Limb (tissue), 2 donors: ENCODE measurements at regions not wholly inside any gene's neighbourhood (a gene's known extent, or its start where the extent isn't known, plus 50 kb on each side); places are given as distances from the start of the nearest gene placed in this dataset.

Source experiments
- DNase-seq, 2 donors: peaks; one replicate each; pipeline ENCODE4 v3.0.0-alpha.2; 2016; ENCODE audit errors: extremely low spot score in 2 of 2

DNA sequence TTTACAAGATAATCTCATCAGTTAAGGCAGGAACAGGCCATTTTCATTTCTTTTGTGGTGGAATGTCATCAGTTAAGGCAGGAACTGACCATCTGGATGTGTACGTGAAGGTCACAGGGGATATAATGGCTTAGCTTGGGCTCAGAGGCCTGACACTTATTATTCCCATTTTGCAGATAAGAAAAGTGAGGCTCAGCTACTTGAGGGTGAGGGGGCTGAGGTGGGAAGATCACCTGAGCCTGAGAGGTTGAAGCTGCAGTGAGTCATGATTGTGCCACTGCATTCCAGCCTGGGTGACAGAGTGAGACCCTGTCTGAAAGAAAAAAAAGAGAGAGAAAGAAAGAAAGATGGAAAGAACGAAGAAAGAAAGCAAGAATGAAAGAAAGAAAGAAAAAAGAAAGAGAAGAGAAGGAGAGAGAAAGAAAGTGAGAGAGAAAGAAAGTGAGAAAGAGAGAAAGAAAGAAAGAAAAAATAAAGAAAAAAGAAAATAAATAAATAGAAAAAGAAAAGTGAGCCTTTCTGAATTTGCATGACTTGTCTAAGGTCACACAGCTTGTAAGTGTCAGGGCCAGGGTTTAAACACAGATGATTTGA is 142.0 kb downstream of the TMEM30B start:
- DNase-seq: no peak

DNA sequence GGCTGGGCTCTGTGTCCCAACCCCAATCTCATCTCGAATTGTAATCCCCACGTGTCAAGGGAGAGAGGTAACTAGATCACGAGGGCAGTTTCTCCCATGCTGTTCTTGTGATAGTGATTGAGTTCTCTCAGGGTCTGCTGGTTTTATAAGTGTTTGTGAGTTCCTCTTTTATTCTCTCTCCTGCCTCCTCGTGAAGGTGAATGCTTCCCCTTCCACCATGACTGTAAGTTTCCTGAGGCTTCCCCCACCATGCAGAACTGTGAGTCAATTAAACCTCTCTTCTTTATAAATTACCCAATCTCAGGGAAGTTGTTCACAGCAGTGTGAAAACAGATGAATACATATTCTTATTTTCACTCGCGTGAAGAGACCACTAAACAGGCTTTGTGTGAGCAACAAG is 148.2 kb downstream of the TMEM30B start:
- no peak for DNase-seq

DNA sequence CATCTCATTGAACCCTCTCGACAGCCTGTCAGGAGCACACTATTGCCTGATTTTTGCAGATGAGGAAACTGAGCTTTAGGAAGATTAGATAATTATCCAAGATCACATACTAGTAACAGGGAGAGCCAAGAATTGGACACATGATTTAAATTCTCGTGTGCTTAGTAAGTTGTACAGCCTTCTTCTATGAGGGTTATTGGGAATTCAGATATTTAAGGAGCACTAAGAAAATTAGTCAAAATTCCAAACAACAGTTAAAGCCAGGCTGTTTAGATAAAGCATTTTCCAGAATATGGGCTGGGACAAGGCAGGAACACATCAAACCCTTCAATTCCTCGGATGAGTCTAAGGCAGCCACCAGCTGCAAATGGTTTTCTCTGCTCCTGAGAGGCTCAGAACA is 148.8 kb downstream of the TMEM30B start:
- DNase-seq: no peak

DNA sequence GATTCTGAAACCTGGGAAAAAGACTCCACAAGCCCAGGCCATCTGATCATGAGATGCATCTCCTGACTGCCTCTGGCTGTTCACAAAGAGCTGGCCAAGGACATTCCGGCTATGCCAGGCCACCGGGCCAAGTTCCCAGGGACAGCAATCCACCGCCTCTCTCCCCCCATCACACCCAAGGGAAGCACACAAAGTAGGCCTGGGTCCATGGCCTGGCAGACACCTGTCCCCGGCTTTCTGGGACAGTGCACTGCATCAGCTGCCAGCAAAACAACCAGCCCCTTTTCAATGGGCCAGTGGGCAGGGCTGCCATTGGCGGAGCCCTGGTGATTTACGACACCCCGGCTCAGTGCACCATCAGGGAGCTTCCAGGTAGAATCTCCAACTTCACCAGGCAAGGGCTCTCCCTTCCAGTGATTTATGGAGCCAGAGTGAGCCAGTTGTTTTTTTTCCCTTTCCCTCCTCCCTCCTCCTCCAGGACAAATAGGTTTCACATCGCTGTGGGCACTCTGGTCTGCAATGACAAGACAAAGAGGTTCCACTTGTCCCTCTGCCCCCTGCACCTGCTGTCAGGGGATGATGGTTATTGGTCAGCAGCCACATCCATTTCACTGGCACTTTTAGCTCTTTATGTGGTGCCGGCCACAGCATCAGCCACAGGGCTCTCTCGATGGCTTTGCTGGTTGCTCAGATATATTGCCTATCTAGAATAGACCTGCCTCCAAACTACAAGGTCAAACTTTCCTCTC is 149.6 kb downstream of the SLC38A6 start:
- DNase-seq: no peak

DNA sequence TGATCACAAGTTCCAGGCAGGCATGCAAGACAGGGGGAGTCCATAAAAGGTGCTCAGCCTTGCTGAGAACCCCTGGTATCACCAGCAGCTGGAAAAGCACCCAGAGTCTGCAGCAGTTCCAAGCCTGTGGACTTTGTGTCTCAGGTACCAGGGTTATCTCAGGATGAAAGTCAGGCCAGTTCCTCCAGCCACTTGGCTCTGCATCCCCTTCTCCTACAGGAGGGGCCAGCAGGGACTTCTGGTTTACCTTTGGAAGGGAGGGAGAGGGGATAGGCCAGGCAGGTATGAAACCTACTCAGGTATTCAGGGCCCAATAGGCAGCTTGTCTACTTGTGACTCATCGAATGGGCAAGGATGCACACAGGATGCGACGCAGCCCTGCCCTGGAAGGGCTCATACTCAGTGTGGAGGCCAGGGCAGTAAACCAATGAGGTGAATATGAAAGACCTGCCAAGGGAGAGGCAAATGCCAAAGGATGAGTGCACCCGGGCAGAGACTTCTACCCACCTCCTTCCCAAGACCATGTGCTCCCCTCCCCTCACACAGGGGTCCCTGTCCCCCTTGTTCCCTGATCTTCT is 148.2 kb downstream of the SLC38A6 start:
- DNase-seq: no peak

DNA sequence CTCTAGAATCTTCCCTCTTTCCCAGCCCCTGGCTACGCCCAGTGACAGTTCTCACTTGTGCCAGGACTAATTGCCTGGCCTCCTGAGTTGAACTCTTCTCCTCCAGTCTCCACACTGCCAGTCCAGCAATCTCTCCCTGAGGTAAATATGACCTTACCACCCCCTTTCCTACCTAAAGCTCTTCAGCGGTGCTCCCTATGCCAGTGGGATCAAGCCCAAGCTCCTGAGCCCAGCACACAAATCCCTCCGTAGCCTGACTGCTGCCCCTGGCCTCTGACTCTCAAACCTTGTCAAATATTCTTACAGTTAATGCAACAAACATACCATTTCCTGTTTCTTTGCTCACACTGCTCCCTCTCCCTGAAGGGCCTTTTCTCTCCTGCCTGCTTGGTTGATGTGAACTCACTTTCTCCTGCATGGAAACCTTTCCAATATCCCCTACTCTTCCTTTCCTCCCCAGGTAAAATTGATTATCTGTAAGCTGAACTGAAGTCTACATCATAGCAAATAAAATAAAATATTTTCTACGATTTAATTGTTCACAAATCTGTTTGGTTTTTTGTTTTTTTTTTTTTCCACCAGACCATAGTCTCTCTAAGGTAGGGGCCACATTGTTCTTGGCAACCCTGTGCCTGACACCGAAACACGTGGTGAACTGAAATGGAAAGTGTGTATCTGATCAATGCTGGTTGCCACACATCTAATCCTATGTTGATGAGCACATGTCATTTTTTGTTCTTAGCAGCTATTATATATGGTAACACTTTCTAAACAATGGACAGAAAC is 147.5 kb downstream of the SLC38A6 start:
- no peak for DNase-seq

DNA sequence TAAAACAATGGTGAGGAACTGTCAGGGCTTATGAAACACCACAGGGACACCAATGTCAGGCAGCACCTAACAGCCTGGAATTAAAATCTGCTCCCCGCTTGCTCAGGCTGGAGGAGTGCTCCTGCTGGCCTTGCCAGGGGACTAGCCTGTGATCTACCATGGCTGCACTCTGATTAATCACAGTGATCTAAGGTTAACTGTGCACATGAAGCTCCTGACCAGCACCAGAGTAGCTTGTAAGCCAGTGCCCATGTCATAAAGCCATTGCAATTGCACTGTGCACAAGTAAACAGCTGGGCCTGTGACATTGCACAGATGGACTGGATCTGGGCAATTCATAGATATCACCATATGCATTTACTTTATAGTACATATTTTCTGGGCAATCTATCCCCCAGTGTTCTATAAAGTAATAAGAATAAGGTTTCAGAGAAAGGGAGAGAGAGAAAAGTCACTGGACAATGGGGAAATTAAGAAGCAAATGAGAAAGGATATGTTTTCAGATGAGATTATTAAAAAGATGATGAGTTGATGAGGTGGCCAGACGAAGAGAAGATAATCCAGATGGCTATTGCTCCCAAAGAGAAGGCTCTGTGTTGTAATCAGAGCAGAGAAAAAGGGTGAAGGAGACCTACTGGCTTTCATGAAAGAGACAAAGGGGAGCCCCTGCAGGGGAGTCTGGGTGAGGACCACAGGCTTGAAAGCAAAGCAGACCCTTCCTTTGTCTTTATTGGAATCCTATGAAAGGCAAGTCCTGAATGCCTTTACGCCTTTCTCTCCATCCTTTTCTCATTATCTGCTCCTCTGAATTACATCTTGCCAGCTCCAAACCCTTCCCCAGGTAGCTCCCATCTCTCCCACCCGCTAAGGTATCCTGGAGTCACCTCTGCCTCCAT is 145.8 kb downstream of the SLC38A6 start:
- no peak for DNase-seq

DNA sequence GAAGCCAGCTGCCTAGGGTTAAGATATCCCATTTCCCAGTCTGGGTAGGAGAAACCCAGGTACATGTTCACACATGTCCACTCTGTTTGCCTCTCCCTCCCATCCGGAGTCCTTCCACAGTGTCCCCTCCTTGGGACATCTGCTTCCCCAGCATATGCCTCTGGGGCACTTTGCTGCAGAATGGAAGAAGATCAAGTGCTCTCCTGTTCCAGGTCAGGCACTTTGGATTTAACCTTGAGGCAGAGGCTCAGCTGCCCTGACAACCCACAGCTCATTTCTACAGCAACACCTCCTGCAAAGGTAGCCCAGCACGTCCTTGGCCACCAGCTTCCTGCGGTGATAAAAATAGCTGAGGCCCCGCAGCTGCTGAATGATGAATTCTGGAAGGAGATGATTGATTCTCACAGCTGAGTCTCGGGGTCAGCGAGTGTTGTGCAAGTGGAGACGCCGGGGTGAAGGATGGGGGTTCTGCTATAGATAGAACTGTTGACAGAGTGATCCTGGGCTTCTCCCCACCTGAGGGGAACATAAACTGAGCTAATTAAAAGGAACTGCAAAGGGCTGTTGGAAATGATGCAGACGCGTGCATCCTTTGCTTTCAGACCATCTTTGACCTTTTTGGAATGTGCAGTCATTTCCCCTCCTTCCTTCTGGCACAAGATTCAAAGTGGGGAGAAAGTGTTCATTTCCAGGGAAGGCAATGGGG is 145.0 kb downstream of the SLC38A6 start:
- DNase-seq: peak in 1 of 2 donors; percentile 55

DNA sequence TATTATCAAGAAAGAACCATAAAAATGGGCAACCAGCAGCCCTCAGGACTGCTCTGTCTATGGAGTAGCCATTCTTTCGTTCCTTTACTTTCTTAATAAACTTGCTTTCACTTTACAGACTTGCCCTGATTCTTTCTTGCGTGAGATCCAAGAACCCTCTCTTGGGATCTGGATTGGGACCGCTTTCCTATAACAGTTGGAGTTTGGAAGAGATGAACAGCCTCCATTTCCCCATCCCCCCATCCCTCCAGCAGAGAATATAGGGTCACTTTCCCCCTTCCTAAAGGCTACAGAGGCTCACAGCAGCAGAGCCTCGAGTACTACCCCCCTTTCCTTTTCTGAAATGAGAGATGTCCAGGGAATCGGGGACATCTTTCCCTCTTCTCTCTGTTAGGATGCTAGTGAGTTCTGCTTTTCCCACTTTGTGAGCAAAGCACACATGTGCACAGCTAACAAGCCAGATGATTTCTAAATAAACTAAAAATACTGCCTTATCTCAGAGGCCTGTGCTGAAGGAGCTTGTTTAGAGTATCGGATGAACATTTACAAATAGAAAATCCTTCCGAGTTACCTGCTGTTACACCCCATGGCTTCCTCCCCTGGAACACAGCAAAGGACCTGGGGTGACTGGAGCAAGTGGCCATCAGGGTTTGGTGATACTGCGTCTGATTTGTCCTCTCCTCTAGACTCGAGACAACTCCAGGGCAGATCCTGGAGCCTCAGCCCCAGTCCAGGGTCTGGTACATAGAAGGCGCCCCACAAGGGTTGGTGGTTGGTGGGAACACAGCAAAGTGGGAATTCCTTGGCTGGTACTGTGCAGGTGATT is 144.2 kb downstream of the SLC38A6 start:
- no peak for DNase-seq

DNA sequence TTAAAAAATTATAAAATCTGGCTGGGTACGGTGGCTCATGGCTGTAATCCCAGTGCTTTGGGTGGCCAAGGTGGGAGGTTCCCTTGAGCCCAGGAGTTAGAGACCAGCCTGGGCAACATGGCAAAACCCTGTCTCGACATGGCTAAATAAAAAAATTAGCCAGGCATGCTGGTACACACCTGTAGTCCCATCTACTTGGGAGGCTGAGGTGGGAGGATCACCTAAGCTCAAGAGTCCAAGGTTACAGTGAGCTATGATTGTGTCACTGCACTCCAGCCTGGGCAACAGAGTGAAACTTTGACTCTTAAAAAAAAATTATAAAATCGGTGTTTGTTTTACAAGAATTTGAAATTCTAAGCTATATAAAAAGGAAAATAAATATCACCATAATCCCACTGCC is 141.8 kb downstream of the SLC38A6 start:
- no peak for DNase-seq

DNA sequence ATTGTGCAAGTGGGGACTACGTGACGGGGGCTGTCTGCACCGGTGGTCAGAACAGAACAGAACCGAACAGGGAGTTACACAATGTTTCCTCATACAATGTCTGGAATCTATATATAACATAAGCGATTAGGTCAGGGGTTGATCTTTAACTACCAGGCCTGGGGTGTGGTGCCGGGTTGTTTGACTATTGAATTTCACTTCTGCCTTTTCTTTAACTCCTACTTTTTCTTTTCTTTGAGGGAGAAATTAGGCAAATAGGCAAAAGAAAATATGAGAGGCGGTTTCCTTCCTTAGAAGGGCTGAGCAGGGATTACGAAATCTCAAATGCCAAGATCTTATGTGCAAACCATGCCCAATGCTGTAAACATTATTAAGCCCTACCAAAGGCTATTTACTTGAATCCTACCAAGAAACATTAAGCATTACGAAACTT is 140.3 kb downstream of the SLC38A6 start:
- DNase-seq: no peak

DNA sequence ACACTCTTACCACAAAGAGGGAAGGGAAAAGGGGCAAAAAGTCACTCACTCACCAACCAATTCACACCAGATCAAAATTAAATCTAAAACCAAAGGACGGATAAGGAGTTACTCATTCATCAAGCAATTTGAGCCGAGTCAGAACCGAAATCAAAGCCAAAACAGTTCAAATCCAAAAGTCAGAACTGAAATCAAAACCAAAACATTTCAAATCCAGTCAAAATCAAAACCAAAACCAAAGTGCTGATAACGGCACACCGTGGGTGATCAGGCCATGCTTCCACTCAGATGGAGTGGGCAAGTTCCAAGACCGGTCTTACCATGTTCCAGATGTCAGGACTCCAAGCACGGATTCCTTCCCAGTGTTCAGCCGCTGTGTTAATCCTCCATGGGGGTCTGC is 139.5 kb downstream of the SLC38A6 start:
- DNase-seq: no peak

DNA sequence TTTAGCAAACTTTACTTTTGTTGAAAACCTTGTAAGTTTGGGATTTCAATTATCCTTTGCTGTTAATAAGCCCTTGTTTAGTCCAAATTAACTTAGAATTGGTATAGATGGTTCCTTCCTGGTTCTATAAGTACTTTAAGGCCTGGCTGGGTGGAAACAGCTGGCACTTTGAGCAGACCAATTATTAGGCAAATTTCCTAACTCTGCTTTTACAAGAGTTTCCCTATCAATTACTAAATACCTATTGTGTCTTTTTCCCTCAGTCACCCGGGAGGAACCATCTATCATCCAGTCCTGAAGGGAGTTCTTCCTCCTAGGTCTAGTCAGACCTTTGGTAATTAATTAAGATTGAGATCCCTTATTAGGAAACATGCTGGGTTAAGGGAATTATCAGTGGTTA is 138.0 kb downstream of the SLC38A6 start:
- no peak for DNase-seq

DNA sequence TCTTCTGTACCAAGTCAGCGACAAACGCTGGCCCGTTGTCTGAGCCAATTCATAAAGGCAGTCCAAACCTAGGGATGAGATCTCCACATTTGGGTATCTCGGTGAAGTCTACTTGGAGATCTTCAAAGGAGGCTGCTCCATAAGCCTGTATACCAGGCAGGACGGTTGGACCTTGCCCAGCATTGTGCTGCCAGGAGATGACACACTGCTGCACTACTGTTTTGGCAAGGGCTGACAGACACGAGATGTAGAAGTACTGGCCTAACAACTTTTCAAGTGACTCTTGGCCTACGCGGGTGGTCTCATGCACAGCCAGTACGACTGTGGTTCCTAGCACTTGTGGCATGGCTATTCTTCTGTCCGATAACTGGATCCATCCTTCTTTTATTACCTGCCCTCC is 135.3 kb downstream of the SLC38A6 start:
- DNase-seq: no peak

DNA sequence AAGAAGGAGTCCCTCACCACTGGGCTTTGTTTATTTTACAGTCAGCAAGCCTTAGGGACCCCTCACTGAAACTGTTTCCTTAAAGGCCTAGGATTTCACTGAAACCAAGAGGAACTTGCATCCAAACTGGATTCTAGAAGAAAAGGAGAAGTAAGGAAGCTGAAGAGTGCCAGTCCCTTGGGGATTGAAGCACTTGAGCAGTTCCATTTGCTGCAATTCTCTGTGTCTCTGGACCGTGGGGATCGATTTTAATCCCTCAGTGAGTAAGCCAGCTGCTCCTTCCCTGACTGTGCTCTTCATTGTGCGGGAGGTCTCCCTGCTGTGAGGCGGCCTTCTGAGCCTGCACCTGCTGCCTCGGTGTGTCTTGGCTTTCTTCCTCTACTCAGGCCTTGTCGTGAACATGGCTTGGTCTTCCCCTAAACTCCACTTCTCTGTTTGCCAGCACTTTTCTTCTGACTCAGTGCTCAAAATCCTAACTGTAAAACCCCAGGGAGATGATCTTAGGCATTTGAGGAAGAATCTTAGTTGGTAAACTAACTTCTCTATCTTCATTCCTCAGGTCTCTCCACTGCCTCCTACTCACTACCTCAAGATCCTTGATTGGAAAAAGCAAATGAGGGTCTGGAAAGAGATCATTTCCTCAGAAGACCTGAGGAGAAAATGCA is 132.6 kb downstream of the SLC38A6 start:
- DNase-seq: no peak

DNA sequence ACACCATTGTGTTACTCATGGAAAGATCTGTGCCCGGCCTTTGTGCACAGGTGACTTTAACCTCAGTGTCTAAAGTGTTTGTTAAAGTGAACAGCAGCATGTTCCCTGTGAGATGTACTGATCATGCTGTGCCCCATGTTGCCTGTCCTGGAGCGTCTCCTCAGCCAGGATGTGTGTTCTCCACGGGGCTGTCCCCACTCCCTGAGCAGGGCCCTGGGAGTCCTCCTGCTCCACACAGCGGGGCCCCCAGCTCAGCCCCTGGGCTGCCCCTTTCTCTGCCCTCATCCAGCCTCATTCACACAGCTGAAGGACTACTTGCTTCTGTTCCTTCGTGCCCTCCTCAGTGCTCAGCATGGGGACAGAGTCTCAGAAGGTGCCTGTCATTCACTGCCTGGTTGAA is 131.5 kb downstream of the SLC38A6 start:
- DNase-seq: no peak

DNA sequence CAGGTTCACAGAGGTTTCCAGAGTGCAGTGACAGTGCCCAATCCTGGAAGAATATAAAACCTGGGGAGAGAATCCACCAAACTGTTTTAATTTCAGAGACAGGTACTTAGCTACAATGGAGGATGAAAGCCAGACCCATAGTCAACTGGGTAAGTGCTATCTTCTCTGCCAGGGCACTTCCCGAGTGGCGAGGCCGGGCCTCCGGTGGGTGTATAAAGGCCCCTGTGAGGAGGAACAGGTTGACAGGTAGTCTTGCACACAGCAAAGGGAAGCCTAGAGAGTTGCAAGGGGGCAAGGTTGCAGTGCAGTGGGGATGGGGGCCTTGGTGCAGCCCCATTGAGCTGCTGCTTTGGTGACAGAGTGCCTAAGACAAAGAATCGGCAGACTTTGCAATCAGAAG is 130.7 kb downstream of the SLC38A6 start:
- DNase-seq: no peak

DNA sequence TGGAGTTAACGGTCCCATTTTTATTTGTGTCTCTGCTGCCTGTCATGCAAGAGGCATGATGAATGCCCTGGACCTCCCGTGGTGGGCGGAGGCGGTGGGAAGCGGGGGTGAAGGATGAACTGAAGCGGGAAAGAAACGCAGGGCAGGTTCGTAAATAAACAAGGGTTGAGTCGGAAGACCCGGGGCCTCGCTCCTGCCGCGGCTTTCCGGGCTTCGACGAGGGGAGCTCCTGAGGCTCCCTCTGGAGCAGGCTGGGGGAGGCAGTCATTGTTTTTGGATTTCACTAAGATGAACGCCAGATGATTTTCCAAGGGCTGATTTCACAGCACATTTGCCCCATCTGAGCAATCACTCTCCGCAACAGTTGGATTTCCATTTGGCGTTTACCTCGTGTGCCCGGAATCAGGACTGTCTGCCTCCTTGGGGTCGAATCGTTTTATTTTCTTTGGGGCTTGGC is 130.2 kb downstream of the SLC38A6 start:
- DNase-seq: no peak
